ENCODE measurements at regions not wholly inside any gene's neighbourhood (a gene's known extent, or its start where the extent isn't known, plus 50 kb on each side); places are given as distances from the start of the nearest gene placed in this dataset.

DNA sequence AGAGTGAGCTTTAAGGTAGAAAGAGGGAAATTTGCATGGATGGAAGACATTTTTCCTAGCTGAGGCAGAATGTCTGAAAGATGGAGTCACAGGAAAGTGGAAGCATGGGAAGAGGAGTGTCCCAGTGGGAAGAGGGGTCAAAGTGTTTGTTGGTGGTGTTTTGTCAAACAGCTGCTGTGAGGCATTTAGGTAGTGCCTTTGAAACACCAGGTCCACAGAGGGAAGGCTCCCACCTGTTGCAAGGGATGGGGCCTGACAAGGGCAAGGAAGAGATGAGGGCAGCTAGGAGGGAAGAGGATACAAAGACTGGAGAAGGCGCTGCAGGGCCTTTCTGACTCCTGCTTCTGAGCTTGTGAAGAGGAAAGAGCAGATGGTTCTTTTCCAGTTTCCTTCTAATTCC is 91.8 kb upstream of the CISTR start:
- Mint-ChIP-seq H3K9me3 (ENCODE audit: unreplicated experiment) (no peaks in the 10 kb centered on the region), H3K27ac (ENCODE audit: unreplicated experiment) (no peak overlapping the region), H3K4me1 (ENCODE audit: low read depth, unreplicated experiment) (peaks cover 7% of the 10 kb centered on the region), H3K4me3 (ENCODE audit: unreplicated experiment) (no peak overlapping the region), H3K36me3 (ENCODE audit: insufficient read depth, unreplicated experiment) (no peaks in the 10 kb centered on the region), H3K27me3 (ENCODE audit: insufficient read depth, unreplicated experiment) (peaks cover 3% of the 10 kb centered on the region)
- H3K27me3 ChIP-seq (replicated peaks; ENCODE audit: control insufficient read depth, insufficient read depth, low read length): no peaks in the 10 kb centered on the region
- ChIA-PET POLR2A (no interaction called here), CTCF (no interaction called here)
- intact Hi-C loops (cut with micrococcal nuclease; ENCODE audit: unreplicated experiment): no loop called here
- TF ChIP-seq, protein P1, sequence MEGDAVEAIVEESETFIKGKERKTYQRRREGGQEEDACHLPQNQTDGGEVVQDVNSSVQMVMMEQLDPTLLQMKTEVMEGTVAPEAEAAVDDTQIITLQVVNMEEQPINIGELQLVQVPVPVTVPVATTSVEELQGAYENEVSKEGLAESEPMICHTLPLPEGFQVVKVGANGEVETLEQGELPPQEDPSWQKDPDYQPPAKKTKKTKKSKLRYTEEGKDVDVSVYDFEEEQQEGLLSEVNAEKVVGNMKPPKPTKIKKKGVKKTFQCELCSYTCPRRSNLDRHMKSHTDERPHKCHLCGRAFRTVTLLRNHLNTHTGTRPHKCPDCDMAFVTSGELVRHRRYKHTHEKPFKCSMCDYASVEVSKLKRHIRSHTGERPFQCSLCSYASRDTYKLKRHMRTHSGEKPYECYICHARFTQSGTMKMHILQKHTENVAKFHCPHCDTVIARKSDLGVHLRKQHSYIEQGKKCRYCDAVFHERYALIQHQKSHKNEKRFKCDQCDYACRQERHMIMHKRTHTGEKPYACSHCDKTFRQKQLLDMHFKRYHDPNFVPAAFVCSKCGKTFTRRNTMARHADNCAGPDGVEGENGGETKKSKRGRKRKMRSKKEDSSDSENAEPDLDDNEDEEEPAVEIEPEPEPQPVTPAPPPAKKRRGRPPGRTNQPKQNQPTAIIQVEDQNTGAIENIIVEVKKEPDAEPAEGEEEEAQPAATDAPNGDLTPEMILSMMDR (IDR thresholded peaks at IDR 0.05; ENCODE audit: insufficient read depth in 1 of 2, low read depth in 1 of 2, low read length in 1 of 2, severe bottlenecking in 1 of 2, unreplicated experiment in 1 of 2): no peak
- no peaks in the 10 kb centered on the region for H3K36me3 ChIP-seq (ENCODE audit: control insufficient read depth, insufficient read depth, low read length)
- peaks cover 19% of the 10 kb centered on the region for H3K4me1 ChIP-seq
- no TSS peak for BruUV-seq (replicated peaks)
- no peak overlapping the region for H3K4me3 ChIP-seq (ENCODE audit: low read depth, low read length)
- no peaks in the 10 kb centered on the region for H3K9me3 ChIP-seq
- DNase-seq: no peak

GRCh38 chr12:53844994-53845844 is 93.4 kb upstream of the HOXC13 start:
- no peaks in the 10 kb centered on the region for H3K9me3 Mint-ChIP-seq (ENCODE audit: unreplicated experiment)
- POLR2A ChIA-PET: no interaction called here

DNA sequence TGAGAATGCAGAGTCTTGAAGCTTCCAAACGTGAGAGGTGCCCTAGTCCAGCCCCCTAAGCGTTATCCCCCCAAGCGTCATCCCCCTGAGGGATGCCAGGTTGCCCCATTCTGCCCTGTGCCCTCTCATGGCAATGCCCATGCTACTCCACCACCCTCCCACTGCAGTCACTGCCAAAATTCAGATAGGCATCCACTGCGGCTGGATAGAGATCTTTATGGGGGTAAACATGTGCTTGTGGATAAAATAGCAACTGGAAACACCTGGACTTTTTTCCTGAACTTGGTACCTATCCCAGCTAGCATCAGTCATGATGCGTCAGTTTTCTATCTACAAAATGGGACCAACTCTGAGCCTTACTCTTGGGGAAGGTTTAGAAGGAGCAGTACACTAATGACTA is 92.7 kb upstream of the HOXC13 start:
- Mint-ChIP-seq H3K9me3 (ENCODE audit: unreplicated experiment) (no peaks in the 10 kb centered on the region), H3K4me3 (ENCODE audit: unreplicated experiment) (no peak overlapping the region), H3K36me3 (ENCODE audit: insufficient read depth, unreplicated experiment) (no peaks in the 10 kb centered on the region), H3K27ac (ENCODE audit: unreplicated experiment) (no peak overlapping the region), H3K27me3 (ENCODE audit: insufficient read depth, unreplicated experiment) (peaks cover 3% of the 10 kb centered on the region), H3K4me1 (ENCODE audit: low read depth, unreplicated experiment) (peaks cover 7% of the 10 kb centered on the region)
- no TSS peak for BruUV-seq (replicated peaks)
- intact Hi-C loops (cut with micrococcal nuclease; ENCODE audit: unreplicated experiment): no loop called here
- Histone ChIP-seq H3K9me3 (no peaks in the 10 kb centered on the region), H3K4me3 (ENCODE audit: low read depth, low read length) (no peak overlapping the region), H3K27me3 (replicated peaks; ENCODE audit: control insufficient read depth, insufficient read depth, low read length) (no peaks in the 10 kb centered on the region), H3K4me1 (peaks cover 19% of the 10 kb centered on the region), H3K36me3 (ENCODE audit: control insufficient read depth, insufficient read depth, low read length) (no peaks in the 10 kb centered on the region)
- TF ChIP-seq, protein P1 (IDR thresholded peaks at IDR 0.05; ENCODE audit: insufficient read depth in 1 of 2, low read depth in 1 of 2, low read length in 1 of 2, severe bottlenecking in 1 of 2, unreplicated experiment in 1 of 2): no peak
- no peak for DNase-seq
- POLR2A ChIA-PET: no interaction called here
- CTCF ChIA-PET: no interaction called here

More at GRCh38 chr12:53844994-53845844, 93.4 kb upstream of the HOXC13 start:
- Histone ChIP-seq H3K27me3 (replicated peaks; ENCODE audit: control insufficient read depth, insufficient read depth, low read length) (no peaks in the 10 kb centered on the region), H3K4me3 (ENCODE audit: low read depth, low read length) (no peak overlapping the region), H3K9me3 (no peaks in the 10 kb centered on the region), H3K4me1 (peaks cover 19% of the 10 kb centered on the region), H3K36me3 (ENCODE audit: control insufficient read depth, insufficient read depth, low read length) (no peaks in the 10 kb centered on the region)
- DNase-seq: peak; percentile 7 to 67
- no TSS peak for BruUV-seq (replicated peaks)
- Mint-ChIP-seq H3K27me3 (ENCODE audit: insufficient read depth, unreplicated experiment) (peaks cover 3% of the 10 kb centered on the region), H3K27ac (ENCODE audit: unreplicated experiment) (no peak overlapping the region), H3K36me3 (ENCODE audit: insufficient read depth, unreplicated experiment) (no peaks in the 10 kb centered on the region), H3K4me3 (ENCODE audit: unreplicated experiment) (no peak overlapping the region), H3K4me1 (ENCODE audit: low read depth, unreplicated experiment) (peaks cover 7% of the 10 kb centered on the region)
- TF ChIP-seq, protein P1 (IDR thresholded peaks at IDR 0.05; ENCODE audit: insufficient read depth in 1 of 2, low read depth in 1 of 2, low read length in 1 of 2, severe bottlenecking in 1 of 2, unreplicated experiment in 1 of 2): no peak
- CTCF ChIA-PET: interaction anchor here (0.6 kb wide), 1 partner anchor 38 kb away, joined by 3 read pairs; no protein-coding TSS in a partner anchor
- intact Hi-C loops (cut with micrococcal nuclease; ENCODE audit: unreplicated experiment): no loop called here
